ENCODE measurements at regions not wholly inside any gene's neighbourhood (a gene's known extent, or its start where the extent isn't known, plus 50 kb on each side); places are given as distances from the start of the nearest gene placed in this dataset.
A peak's percentile ranks its signal among the peaks of the same experiment; 100 is the strongest.
"Not testable (repeated sequence)": the region's sequence is repeated elsewhere in the genome, so short reads cannot be mapped to it uniquely, and the experiment has no call there.

GRCh38 chr17:30720013-30720471 lies 104.5 kb downstream of the CRLF3 start:
- no peak overlapping the region for H2AFZ ChIP-seq (ENCODE audit: insufficient read depth, low read depth, low read length, poor library complexity, severe bottlenecking)
- peaks cover 7% of the 10 kb centered on the region for H3K4me1 Mint-ChIP-seq
- no peaks in the 10 kb centered on the region for H3K27me3 ChIP-seq (replicated peaks in 1 of 4; ENCODE audit: control extremely low read depth in 1 of 4, control insufficient read depth in 3 of 4, insufficient read depth in 4 of 4, low read length in 3 of 4)
- DNase-seq: no peak
- H3K9me3 ChIP-seq (ENCODE audit: control extremely low read depth in 1 of 3, control insufficient read depth in 2 of 3, insufficient read depth in 1 of 3, low read length in 2 of 3): peaks cover 0 to 8% (median 0%) of the 10 kb centered on the region in 3 donors
- H3K4me2 ChIP-seq (replicated peaks; ENCODE audit: low read depth, low read length, poor library complexity, severe bottlenecking): no peak overlapping the region
- no peak overlapping the region for H3K9ac ChIP-seq (ENCODE audit: low read length)
- H3K27me3 Mint-ChIP-seq: no peaks in the 10 kb centered on the region
- H3K36me3 ChIP-seq (replicated peaks in 1 of 2; ENCODE audit: control extremely low read depth in 1 of 2, control insufficient read depth in 1 of 2, extremely low read depth in 1 of 2, insufficient read depth in 2 of 2, low read length in 1 of 2): no peaks in the 10 kb centered on the region
- H3K27ac ChIP-seq (ENCODE audit: low read length in 2 of 2): no peak overlapping the region
- peaks cover 0 to 6% of the 10 kb centered on the region in 2 donors for H3K4me1 ChIP-seq (ENCODE audit: control insufficient read depth in 2 of 2, insufficient read depth in 2 of 2, low read length in 2 of 2)
- TF ChIP-seq CTCF (IDR thresholded peaks at IDR 0.05) (no peak), EZH2 (IDR thresholded peaks at IDR 0.05; ENCODE audit: borderline replicate concordance, insufficient read depth, low read depth, low read length, poor library complexity, severe bottlenecking) (no peak)
- no peak overlapping the region for H3K4me3 Mint-ChIP-seq
- H3K27ac Mint-ChIP-seq: no peak overlapping the region
- CTCF ChIA-PET: interaction anchor here (1.6 kb wide), 1 partner anchor 24 kb away, joined by 4 read pairs; no protein-coding TSS in a partner anchor
- ATAC-seq (ENCODE audit: low read depth): no peak
- no peaks in the 10 kb centered on the region for H4K20me1 ChIP-seq (ENCODE audit: control insufficient read depth, insufficient read depth, low read length, poor library complexity, severe bottlenecking)
- no peak overlapping the region for H3K4me3 ChIP-seq (ENCODE audit: control extremely low read depth in 1 of 5, extremely low read depth in 1 of 5, insufficient read depth in 1 of 5, low read depth in 2 of 5, low read length in 4 of 5)
- intact Hi-C loops (cut with micrococcal nuclease): no loop called here
- POLR2A ChIA-PET: interaction anchor here (0.6 kb wide), 1 partner anchor 135 kb away, joined by 4 read pairs; no protein-coding TSS in a partner anchor
- H3K9me3 Mint-ChIP-seq (ENCODE audit: insufficient read depth): no peaks in the 10 kb centered on the region
- no peaks in the 10 kb centered on the region for H3K79me2 ChIP-seq (ENCODE audit: control insufficient read depth, insufficient read depth, low read length)
- WGBS (ENCODE audit: insufficient coverage): 97% methylated on average over 10 of the region's 14 CpGs

GRCh38 chr17:30719131-30719973 lies 105.1 kb downstream of the CRLF3 start:
- H3K27ac Mint-ChIP-seq: not testable (repeated sequence)

More at GRCh38 chr17:30719131-30719973, 105.1 kb downstream of the CRLF3 start:
- H3K27ac ChIP-seq (ENCODE audit: low read length in 2 of 2); H3K9me3 Mint-ChIP-seq (ENCODE audit: insufficient read depth); H3K4me1 ChIP-seq (ENCODE audit: control insufficient read depth in 2 of 2, insufficient read depth in 2 of 2, low read length in 2 of 2); H4K20me1 ChIP-seq (ENCODE audit: control insufficient read depth, insufficient read depth, low read length, poor library complexity, severe bottlenecking); H3K4me3 ChIP-seq (ENCODE audit: control extremely low read depth in 1 of 5, extremely low read depth in 1 of 5, insufficient read depth in 1 of 5, low read depth in 2 of 5, low read length in 4 of 5); H3K9me3 ChIP-seq (ENCODE audit: control extremely low read depth in 1 of 3, control insufficient read depth in 2 of 3, insufficient read depth in 1 of 3, low read length in 2 of 3); H3K36me3 ChIP-seq (replicated peaks in 1 of 2; ENCODE audit: control extremely low read depth in 1 of 2, control insufficient read depth in 1 of 2, extremely low read depth in 1 of 2, insufficient read depth in 2 of 2, low read length in 1 of 2); H3K27me3 Mint-ChIP-seq; POLR2A ChIA-PET; H3K9ac ChIP-seq (ENCODE audit: low read length); H3K79me2 ChIP-seq (ENCODE audit: control insufficient read depth, insufficient read depth, low read length); H3K27me3 ChIP-seq (replicated peaks in 1 of 4; ENCODE audit: control extremely low read depth in 1 of 4, control insufficient read depth in 3 of 4, insufficient read depth in 4 of 4, low read length in 3 of 4); H3K4me1 Mint-ChIP-seq: not testable (repeated sequence)
- Histone ChIP-seq H3K4me2 (replicated peaks; ENCODE audit: low read depth, low read length, poor library complexity, severe bottlenecking) (peak overlapping the region; percentile 12), H2AFZ (ENCODE audit: insufficient read depth, low read depth, low read length, poor library complexity, severe bottlenecking) (peak overlapping the region; percentile 62)
- 71% methylated on average over 15 of the region's 22 CpGs for WGBS (ENCODE audit: insufficient coverage)
- H3K4me3 Mint-ChIP-seq: peak overlapping the region; percentile 6
- ATAC-seq (ENCODE audit: low read depth): peak; percentile 79
- CTCF ChIA-PET: interaction anchor here (0.9 to 1.6 kb wide), 3 partner anchors 18 to 615 kb away, joined by 3 to 4 read pairs (median 4); no protein-coding TSS in a partner anchor
- DNase-seq: peak; percentile 80
- intact Hi-C loops (cut with micrococcal nuclease): loop anchor here (2.0 kb wide), 1 partner anchor 379 kb away; no protein-coding TSS in a partner anchor
- peak; percentile 75 for TF ChIP-seq CTCF (IDR thresholded peaks at IDR 0.05)
